ENCODE measurements at regions not wholly inside any gene's neighbourhood (a gene's known extent, or its start where the extent isn't known, plus 50 kb on each side); places are given as distances from the start of the nearest gene placed in this dataset.

- TF ChIP-seq POLR2AphosphoS5 (IDR thresholded peaks at IDR 0.05) (no peak), EP300 (IDR thresholded peaks at IDR 0.05) (no peak)
Observed at GRCh38 chr1:193524616-193525015, 338.2 kb upstream of the B3GALT2 start.
